Motor neuron (in vitro differentiated cells): ENCODE measurements at regions not wholly inside any gene's neighbourhood (a gene's known extent, or its start where the extent isn't known, plus 50 kb on each side); places are given as distances from the start of the nearest gene placed in this dataset.
"Not testable (repeated sequence)": the region's sequence is repeated elsewhere in the genome, so short reads cannot be mapped to it uniquely, and the experiment has no call there.

Experiments
- ATAC-seq, 8 experiments: fragments of 200-7000 bp; cut with Tn5 transposase; replicated peaks in 6 of 8; 2 replicates each; pipeline ENCODE4 v1.8.0; 2021; ENCODE audit warnings: mild to moderate bottlenecking in 8 of 8, moderate library complexity in 8 of 8
- H3K27ac ChIP-seq, 2 donors: fragments of 250-450 bp; sonication (Bioruptor Pico); 2 replicates each; pipeline ENCODE4 v1.9.0; 2021; ENCODE audit warnings: antibody characterized with exemption in 2 of 2, mild to moderate bottlenecking in 2 of 2, moderate library complexity in 1 of 2
- H3K4me1 ChIP-seq, 2 donors: fragments of 250-450 bp; sonication (Bioruptor Pico); replicated peaks in 1 of 2; 2 replicates each; pipeline ENCODE4 v1.6.1; 2021; ENCODE audit warnings: antibody characterized with exemption in 2 of 2, mild to moderate bottlenecking in 2 of 2, moderate library complexity in 1 of 2
- H3K4me3 ChIP-seq, 5 donors: fragments of 250-450 bp; sonication (Bioruptor Pico); 2 replicates each; pipeline ENCODE4 v1.9.0; 2021; ENCODE audit warnings: antibody characterized with exemption in 5 of 5, mild to moderate bottlenecking in 5 of 5, moderate library complexity in 4 of 5
- WGBS, 10 experiments: fragments of 450-650 bp; shearing (Covaris generic); methylation state at CpG; one replicate each; pipeline ENCODE4 v1.0.0; 2022; 5-methylcytosine and 5-hydroxymethylcytosine counted together
- in situ Hi-C, 9 experiments: fragments of 400-800 bp; cut with MboI; loops; one replicate each; pipeline ENCODE4 v1.15.0; 2021; ENCODE audit warnings: low sequenced_read_pairs in 9 of 9, low pct_unique_long_range_greater_than_20kb in 2 of 9; ENCODE audit not compliant: unreplicated experiment in 9 of 9

DNA sequence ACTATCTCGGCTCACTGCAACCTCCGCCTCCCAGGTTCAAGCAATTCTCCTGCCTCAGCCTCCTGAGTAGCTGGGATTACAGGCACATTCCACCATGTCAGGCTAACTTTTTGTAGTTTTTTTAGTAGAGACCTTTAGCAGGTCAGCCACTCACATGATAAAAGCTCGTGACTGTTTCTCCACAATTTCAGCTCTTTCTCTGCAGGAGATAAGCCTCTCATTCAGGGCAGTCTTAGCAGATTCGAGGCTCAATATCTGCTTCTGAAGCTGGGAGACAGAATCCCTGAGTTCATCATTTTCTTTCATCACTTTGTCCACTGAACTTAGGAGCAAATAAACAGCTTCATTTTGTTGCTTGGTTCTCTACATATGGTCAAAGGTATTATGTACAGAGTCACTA lies 345.9 kb upstream of the NDST4 start:
- ATAC-seq, result not testable (repeated sequence)

DNA sequence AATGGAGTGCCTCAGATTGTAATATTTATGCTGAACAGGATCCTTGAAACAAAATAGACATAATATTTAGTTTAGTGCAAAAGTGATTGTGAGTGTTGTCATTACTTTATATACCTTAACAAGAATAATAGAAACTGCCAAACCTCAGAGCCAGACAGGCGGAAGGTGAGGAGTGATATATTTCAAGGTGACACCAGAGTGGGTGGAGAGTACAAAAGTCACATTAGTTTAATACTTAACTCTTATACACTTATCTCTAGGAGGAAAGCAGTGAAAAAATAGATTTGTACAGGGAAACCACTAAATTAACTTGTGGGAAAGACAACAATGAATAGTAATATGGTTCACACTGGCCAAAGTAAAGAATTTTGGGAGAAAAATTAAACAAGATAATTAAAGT lies 342.8 kb upstream of the NDST4 start:
- Histone ChIP-seq H3K4me3 (no peak overlapping the region), H3K27ac (no peak overlapping the region), H3K4me1 (no peaks in the 10 kb centered on the region)
- in situ Hi-C loops, result no loop called here
- WGBS, 10 experiments, result 50 to 100% (median 83%) methylated on average over 1 of the region's 1 CpG; no CpG with 5 or more reads in 3 of the 10 experiments
- no peak for ATAC-seq

More for the DNA sequence above, 345.9 kb upstream of the NDST4 start:
- in situ Hi-C loops, H3K4me1 ChIP-seq, H3K4me3 ChIP-seq, H3K27ac ChIP-seq: not testable (repeated sequence)
- WGBS, 10 experiments, result 40 to 100% (median 76%) methylated on average over 1 to 4 of the region's 4 CpGs

DNA sequence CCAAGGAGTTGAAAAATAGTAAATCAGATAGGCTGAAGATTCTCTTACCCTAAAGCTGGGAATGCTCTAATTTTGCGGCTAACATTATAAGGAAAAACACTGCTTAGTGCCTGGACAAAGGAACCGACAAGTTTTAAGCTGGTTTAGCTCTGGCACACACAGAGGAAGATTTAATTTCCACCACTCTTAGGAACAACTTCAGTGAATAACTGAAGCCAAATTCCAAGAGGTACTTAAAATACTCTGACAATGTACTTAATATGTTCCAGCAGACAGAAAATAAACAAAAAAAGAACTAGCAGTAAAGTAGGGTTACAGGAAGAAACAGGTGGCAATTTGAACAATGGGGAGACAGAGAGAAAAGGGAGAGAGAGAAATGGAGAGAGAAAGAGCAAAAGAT lies 340.8 kb upstream of the NDST4 start:
- Histone ChIP-seq H3K4me3 (no peak overlapping the region), H3K27ac (no peak overlapping the region), H3K4me1 (no peaks in the 10 kb centered on the region)
- in situ Hi-C loops, result no loop called here
- ATAC-seq, result no peak
- WGBS, 10 experiments, result 0 to 96% (median 40%) methylated on average over 1 to 2 of the region's 2 CpGs; no CpG with 5 or more reads in 1 of the 10 experiments

DNA sequence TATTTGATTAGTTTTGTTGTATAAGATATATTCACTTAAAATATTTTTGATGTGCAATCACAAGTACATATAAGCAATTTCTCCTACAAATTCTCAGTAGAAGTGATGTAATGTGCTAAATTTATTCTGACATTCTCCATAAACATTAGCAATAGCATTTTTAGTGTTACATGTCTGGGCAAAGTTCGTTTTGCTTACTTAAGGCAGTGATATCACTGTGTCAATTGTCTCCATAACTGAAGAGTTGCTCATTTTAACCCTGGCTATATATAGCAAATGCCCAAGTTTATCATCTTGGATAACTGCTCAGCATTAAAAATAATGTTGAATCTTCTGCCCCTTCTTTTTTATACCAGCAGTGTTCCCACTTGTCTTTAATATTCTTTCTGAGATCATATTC lies 340.0 kb upstream of the NDST4 start:
- ATAC-seq, result peak in 3 of 8 experiments; percentile 61 to 95 (median 88)
- Histone ChIP-seq H3K27ac (no peak overlapping the region), H3K4me3 (no peak overlapping the region), H3K4me1 (no peaks in the 10 kb centered on the region)
- in situ Hi-C loops, result no loop called here
- WGBS, 10 experiments, result 0 to 100% (median 51%) methylated on average over 1 of the region's 1 CpG; no CpG with 5 or more reads in 2 of the 10 experiments

DNA sequence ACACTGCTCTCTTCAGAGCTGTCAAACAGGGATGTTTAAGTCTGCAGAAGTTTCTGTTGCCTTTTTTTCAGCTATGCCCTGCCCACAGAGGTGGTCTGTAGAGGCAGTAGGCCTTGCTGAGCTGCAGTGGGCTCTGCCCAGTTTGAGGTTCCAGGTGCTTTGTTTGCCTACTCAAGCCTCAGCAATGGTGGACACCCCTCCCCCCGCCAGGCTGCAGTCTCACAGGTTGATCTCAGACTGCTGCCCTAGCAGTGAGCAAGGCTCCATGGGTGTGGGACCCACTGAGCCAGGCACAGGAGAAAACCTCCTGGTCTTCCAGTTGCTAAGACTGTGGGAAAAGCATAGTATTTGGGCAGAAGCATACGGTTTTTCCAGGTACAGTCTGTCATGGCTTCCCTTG lies 338.8 kb upstream of the NDST4 start:
- ATAC-seq, H3K4me1 ChIP-seq, in situ Hi-C loops, H3K4me3 ChIP-seq, H3K27ac ChIP-seq: not testable (repeated sequence)
- 50 to 100% (median 100%) methylated on average over 1 to 2 of the region's 2 CpGs; no CpG with 5 or more reads in 7 of the 10 experiments for WGBS, 10 experiments

DNA sequence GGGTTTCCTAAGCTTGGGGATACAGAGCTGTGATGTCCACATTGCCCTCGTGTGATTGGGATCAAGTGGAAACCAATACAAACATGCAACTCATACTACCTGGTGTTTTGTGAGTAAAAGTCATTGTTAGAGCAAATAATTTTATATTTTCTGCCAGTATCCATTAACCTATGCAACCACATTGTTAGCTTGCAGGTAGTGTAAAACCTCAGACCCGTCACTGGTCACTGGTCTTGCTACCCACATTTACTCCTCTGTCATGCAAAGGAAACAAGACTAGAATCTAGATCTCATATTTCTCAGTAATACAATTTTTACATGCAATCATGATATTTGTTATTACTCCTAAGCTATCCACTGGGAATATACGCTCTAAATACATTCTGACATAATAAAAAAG lies 324.3 kb upstream of the NDST4 start:
- Histone ChIP-seq H3K27ac (no peak overlapping the region), H3K4me3 (no peak overlapping the region), H3K4me1 (no peaks in the 10 kb centered on the region)
- in situ Hi-C loops, result no loop called here
- 25 to 100% (median 90%) methylated on average over 1 to 3 of the region's 3 CpGs; no CpG with 5 or more reads in 1 of the 10 experiments for WGBS, 10 experiments
- ATAC-seq, result no peak

DNA sequence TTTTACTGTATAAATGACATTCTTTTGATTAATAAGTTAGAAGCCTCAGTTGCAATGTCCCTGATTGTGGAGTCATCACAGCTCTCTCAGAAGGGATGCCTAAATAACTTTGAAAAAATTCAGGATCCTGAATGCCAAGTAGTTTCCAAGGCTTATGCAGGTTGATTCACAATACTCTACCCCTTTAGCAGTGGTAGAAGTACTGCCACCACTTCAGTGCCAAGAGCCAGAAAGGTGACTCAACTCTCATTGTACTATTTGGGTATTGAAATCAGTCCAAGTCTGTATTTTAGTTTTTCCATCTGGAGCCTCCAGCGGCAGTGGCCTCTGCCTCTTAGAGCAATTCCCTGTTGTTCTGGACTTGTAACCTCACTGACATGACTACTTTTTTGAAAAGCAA lies 320.1 kb upstream of the NDST4 start:
- no peak for ATAC-seq
- in situ Hi-C loops, result no loop called here
- 14 to 100% (median 100%) methylated on average over 1 of the region's 1 CpG; no CpG with 5 or more reads in 6 of the 10 experiments for WGBS, 10 experiments

DNA sequence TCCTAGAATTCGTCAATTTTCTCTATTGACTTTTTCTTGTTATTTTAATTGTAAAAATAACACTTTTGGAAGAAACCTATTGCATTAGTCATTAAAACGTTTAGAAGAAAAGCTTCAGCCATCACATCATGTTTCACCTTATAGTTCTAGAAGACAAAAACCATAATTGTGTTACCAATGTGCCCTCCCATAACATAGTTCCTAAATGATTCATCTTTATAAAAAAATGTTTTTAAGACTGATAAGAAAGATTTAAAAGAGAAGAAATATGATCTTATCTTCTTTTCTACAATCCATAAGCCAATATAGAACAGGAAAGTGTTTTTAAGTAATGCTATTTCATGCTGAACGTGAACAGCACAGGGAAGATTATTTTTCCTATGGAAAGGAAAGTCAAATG lies 316.6 kb upstream of the NDST4 start:
- ATAC-seq, result no peak
- WGBS, 10 experiments, result 24 to 95% (median 78%) methylated on average over 2 to 3 of the region's 3 CpGs

More for the DNA sequence above, 320.1 kb upstream of the NDST4 start:
- Histone ChIP-seq H3K4me3 (no peak overlapping the region), H3K27ac (no peak overlapping the region), H3K4me1 (no peaks in the 10 kb centered on the region)

DNA sequence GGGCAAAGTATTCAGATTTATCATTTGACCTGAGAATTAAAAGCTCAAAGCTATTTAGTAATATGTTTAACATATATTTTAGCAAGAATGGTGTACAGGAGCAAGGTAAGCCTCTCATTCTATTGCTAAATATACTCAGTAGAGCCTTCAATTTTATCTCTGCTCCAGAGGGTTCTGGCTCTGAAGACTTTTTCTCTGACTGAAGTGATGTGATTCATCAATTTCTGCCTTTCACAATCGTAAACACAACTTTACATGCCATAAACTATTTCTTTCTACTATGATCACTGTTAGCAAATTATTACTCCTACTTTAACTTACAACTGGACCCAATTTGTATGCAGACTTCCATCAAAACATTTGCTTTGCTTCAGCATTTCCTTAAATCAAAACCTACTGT lies 315.0 kb upstream of the NDST4 start:
- H3K4me3 ChIP-seq, result no peak overlapping the region
- in situ Hi-C loops, result no loop called here
- no peaks in the 10 kb centered on the region for H3K4me1 ChIP-seq
- no peak for ATAC-seq
- 0 to 82% (median 39%) methylated on average over 1 of the region's 1 CpG; no CpG with 5 or more reads in 2 of the 10 experiments for WGBS, 10 experiments
- H3K27ac ChIP-seq, result no peak overlapping the region

More for the DNA sequence above, 316.6 kb upstream of the NDST4 start:
- in situ Hi-C loops, result no loop called here
- H3K4me1 ChIP-seq, result no peaks in the 10 kb centered on the region
- no peak overlapping the region for H3K27ac ChIP-seq
- no peak overlapping the region for H3K4me3 ChIP-seq

DNA sequence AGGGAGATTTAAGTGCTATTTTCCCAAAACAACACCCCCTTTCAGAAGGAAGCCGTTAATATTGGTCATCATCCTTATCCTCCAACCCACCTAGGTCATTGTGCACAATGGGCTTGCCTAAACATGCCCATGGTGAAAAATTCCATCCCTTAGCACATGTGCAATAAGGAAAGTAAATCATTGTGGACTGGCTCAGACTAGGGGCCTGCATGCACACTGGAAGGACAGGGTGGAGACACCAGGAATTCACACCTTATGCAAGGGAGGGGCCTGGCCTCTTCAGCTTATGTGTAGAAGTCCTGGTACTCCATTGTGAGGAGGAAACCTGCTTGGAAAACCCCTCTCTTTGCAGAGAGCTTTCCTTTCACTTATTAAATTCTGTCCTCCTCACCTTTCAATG lies 311.4 kb upstream of the NDST4 start:
- in situ Hi-C loops, result no loop called here
- ATAC-seq, result peak in 3 of 8 experiments; percentile 98 to 99 (median 98)
- WGBS, 10 experiments, result 0 to 86% (median 43%) methylated on average over 1 of the region's 1 CpG; no CpG with 5 or more reads in 6 of the 10 experiments

DNA sequence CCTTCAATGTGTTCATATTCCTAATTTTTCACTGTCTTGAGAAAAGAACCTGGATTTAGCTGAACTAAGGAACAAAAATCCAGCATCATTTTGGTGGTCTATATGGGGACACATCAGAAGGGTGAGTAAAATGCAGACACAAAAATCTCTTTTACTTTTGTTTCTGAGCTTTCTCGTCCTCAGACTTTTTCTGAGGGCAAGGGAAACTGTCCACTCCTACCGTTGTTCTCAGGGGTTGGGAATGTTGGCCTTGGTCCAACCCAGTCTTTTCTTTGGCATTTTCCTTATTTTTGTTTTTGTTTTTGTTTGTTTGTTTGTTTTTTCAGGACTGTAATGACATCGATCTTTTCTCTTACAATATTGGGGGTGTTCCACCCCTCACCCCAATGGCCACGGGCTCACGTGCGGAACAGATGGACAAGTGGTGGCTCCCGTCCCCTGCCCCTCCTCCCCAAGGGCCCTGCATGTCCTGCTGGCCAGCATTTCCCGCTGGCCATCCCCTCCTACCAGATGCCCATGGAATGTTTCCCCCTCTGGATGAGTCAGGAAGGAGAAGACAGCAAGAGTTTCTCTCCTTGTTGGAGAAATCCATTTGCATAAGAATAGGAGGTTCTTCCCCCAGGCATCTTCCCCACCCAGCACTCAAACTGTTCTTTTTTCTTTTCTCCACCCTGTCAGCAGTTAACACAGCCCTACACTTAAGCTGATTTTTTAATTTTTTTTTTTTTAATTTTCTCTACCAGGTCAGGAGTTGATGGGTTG lies 305.4 kb upstream of the NDST4 start:
- Histone ChIP-seq H3K4me1 (no peaks in the 10 kb centered on the region), H3K27ac (no peak overlapping the region), H3K4me3 (no peak overlapping the region)
- in situ Hi-C loops, result no loop called here
- 11 to 100% (median 73%) methylated on average over 1 to 7 of the region's 8 CpGs for WGBS, 10 experiments
- ATAC-seq, result peak in 2 of 8 experiments; percentile 91 to 93

More for the DNA sequence above, 311.4 kb upstream of the NDST4 start:
- Histone ChIP-seq H3K4me1 (no peaks in the 10 kb centered on the region), H3K4me3 (no peak overlapping the region), H3K27ac (no peak overlapping the region)

DNA sequence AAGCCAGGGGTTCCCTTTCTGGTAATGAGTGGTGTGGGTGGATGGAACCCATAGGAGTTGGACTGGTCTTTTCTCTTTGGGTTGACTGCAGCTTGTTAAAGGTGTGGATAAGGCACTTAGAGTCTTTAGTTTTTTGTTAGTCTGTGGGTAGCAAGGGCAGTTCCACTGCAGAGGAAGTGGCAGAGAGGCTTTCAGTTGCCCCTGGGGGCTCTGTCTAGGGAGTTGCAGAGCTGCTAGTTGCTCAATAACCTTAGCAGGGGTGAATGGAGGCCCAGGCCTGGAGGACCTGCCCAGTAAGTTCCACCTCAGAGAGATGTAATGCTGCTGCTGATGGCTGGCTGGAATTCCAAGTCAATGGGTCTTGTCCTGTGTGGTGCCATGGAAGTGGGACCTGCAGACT lies 282.6 kb upstream of the NDST4 start:
- H3K4me3 ChIP-seq, result no peak overlapping the region
- no peak for ATAC-seq
- no peak overlapping the region for H3K27ac ChIP-seq
- in situ Hi-C loops, result loop anchor here in 1 of 9 experiments (25.0 kb wide), 1 partner anchor 159 kb away; no protein-coding TSS in a partner anchor
- no peaks in the 10 kb centered on the region for H3K4me1 ChIP-seq

DNA sequence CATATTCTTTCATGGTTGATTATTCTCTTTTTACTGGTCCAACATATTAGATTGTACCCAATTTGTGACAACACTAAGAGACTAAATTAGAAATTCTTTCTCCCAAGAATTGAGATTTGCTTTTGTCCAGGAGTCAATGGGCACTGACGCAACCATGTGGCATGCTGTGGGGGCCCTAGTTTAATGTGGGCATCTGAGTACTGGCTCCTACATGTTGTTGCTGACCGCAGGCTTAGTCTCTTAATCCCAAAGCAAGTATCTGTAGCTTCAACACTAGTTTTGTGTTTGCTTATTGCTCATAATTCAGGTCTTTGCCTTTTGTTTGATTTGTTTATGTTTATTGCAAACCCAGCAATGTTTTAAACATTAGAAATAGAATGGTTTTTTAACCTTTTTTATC lies 263.4 kb upstream of the NDST4 start:
- H3K4me3 ChIP-seq, result no peak overlapping the region
- 75 to 100% (median 100%) methylated on average over 1 to 2 of the region's 2 CpGs; no CpG with 5 or more reads in 1 of the 10 experiments for WGBS, 10 experiments
- ATAC-seq, result no peak
- in situ Hi-C loops, result loop anchor here in 1 of 9 experiments (25.0 kb wide), 1 partner anchor 140 kb away; no protein-coding TSS in a partner anchor
- no peaks in the 10 kb centered on the region for H3K4me1 ChIP-seq
- H3K27ac ChIP-seq, result no peak overlapping the region

DNA sequence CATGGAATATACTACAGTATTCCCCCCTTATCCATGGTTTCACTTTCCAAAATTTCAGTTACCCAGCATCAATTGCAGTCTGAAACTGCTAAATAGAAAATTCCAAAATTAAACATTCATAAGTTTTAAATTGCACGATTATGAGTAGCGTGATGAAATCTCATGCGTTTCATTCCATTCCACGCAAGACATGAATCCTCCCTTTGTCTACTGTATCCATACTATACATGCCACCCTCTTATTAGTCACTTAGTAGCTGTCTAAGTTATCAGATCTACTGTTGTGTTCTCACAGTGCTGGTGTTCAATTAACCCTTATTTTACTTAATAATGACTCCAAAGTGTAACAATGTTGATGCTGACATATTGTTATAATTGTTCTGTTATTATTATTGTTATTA lies 261.2 kb upstream of the NDST4 start:
- WGBS, 10 experiments, result 66 to 100% (median 88%) methylated on average over 1 to 4 of the region's 4 CpGs
- Histone ChIP-seq H3K27ac (no peak overlapping the region), H3K4me1 (no peaks in the 10 kb centered on the region), H3K4me3 (no peak overlapping the region)
- no peak for ATAC-seq
- in situ Hi-C loops, result loop anchor here in 1 of 9 experiments (25.0 kb wide), 1 partner anchor 137 kb away; no protein-coding TSS in a partner anchor
